ENCODE measurements at regions not wholly inside any gene's neighbourhood (a gene's known extent, or its start where the extent isn't known, plus 50 kb on each side); places are given as distances from the start of the nearest gene placed in this dataset.

DNA sequence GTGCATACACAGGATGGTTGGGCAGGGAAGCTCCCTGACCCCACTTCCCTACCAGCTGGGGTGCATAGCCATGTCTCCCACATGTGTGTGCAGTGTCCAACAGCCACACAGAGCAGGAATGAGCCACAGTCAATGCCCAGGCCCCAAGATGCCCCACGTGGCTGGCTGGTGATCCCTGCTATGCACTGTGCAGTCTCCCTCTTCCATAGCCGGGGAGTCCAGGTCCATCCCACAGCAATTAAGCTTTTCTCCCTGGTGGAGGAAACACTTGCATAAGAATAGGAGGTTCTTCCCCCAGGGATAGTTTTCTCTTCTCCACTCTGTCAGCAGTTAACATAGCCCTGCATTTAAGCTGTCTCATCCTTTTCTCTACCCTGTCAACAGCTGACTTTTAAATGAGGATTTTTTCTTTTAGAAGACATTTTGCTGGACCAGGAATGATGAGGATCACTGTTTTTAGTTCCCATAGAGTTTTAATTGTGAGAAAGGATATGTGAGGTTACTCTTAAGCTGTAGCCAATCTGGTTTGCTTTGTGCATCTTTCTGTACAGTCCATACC lies 396.5 kb upstream of the VWC2 start:
- 69 to 81% (median 72%) methylated on average over 2 of the region's 2 CpGs for WGBS, 4 donors
- no peak for ATAC-seq

DNA sequence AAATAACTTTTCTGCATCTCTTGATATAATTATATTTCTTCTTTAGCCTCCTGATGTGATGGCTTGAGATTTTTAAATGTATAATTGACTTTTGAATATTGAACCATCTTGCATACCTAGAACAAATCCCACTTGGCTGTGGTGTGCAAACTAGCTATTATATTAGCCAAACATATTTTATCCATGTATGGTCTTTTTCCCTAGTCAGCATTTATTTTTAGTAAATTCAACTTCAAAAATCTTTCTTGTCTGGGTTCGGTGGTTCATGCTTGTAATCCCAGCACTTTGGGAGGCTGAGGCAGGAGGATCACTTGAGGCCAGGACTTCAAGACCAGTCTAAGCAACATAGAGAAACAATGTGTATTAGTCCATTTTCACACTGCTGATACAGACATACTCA lies 386.6 kb upstream of the VWC2 start:
- peaks cover 0 to 7% (median 0%) of the 10 kb centered on the region in 12 donors for H3K9me3 ChIP-seq
- ATAC-seq (no peak), DNase-seq (no peak)
- no peaks in the 10 kb centered on the region for H3K36me3 ChIP-seq
- 80 to 92% (median 83%) methylated on average over 1 of the region's 1 CpG for WGBS, 4 donors
- H3K4me1 ChIP-seq: no peaks in the 10 kb centered on the region
- no peak for TF ChIP-seq POLR2A (IDR thresholded peaks at IDR 0.05)
- TF ChIP-seq, protein P1, sequence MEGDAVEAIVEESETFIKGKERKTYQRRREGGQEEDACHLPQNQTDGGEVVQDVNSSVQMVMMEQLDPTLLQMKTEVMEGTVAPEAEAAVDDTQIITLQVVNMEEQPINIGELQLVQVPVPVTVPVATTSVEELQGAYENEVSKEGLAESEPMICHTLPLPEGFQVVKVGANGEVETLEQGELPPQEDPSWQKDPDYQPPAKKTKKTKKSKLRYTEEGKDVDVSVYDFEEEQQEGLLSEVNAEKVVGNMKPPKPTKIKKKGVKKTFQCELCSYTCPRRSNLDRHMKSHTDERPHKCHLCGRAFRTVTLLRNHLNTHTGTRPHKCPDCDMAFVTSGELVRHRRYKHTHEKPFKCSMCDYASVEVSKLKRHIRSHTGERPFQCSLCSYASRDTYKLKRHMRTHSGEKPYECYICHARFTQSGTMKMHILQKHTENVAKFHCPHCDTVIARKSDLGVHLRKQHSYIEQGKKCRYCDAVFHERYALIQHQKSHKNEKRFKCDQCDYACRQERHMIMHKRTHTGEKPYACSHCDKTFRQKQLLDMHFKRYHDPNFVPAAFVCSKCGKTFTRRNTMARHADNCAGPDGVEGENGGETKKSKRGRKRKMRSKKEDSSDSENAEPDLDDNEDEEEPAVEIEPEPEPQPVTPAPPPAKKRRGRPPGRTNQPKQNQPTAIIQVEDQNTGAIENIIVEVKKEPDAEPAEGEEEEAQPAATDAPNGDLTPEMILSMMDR (IDR thresholded peaks at IDR 0.05): no peak
- intact Hi-C loops (cut with DNase I): no loop called here
- no peak overlapping the region for H3K4me3 ChIP-seq
- H3K27me3 ChIP-seq: no peaks in the 10 kb centered on the region
- H3K27ac ChIP-seq: no peak overlapping the region

More for the DNA sequence above, 396.5 kb upstream of the VWC2 start:
- TF ChIP-seq, protein P1 (IDR thresholded peaks at IDR 0.05): no peak
- TF ChIP-seq POLR2A (IDR thresholded peaks at IDR 0.05): no peak
- H3K27ac ChIP-seq: no peak overlapping the region
- no peak for DNase-seq
- H3K27me3 ChIP-seq: no peaks in the 10 kb centered on the region
- peaks cover 0 to 36% (median 8%) of the 10 kb centered on the region in 12 donors for H3K9me3 ChIP-seq
- no peaks in the 10 kb centered on the region for H3K4me1 ChIP-seq
- H3K36me3 ChIP-seq: no peaks in the 10 kb centered on the region
- H3K4me3 ChIP-seq: no peak overlapping the region
- intact Hi-C loops (cut with DNase I): no loop called here

DNA sequence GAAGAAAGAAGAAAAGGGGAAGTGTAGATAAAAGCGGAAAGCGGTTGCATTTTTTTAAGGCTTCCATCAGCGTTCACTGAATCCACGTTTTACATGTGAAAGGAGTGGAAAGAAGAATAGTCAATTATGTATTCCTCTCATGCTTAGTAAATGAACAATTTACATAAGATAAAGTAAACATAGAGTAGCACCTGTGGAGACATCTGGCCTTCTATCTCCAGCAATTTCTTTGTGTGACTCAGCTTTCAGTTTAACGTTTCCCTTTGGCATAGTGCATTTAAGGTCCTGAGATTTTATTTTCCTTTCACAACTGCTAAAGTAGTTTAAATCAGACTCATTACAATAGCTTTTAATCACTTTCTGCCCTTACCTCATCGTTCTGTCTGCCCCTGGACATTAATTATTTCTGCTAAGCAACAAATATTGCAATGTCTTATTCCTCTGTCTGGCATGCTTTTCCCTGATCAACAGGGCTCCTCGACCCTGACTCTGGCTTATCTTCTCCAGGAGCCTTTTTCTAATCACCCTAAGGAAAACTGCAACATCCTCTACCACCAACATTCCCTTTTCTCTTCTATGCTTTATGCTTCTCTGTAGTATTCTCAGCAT lies 383.5 kb upstream of the VWC2 start:
- H3K9me3 ChIP-seq: peaks cover 0 to 2% (median 0%) of the 10 kb centered on the region in 12 donors
- H3K4me1 ChIP-seq: no peaks in the 10 kb centered on the region
- no peak overlapping the region for H3K27ac ChIP-seq
- TF ChIP-seq POLR2A (IDR thresholded peaks at IDR 0.05): no peak
- TF ChIP-seq, protein P1 (IDR thresholded peaks at IDR 0.05): no peak
- no peak for DNase-seq
- no peak for ATAC-seq
- no peak overlapping the region for H3K4me3 ChIP-seq
- WGBS, 4 donors: 64 to 70% (median 69%) methylated on average over 7 of the region's 7 CpGs
- H3K36me3 ChIP-seq: no peaks in the 10 kb centered on the region
- intact Hi-C loops (cut with DNase I): loop anchor here in 1 of 10 donors (10.0 kb wide), 1 partner anchor 45 kb away; no protein-coding TSS in a partner anchor
- H3K27me3 ChIP-seq: no peaks in the 10 kb centered on the region

DNA sequence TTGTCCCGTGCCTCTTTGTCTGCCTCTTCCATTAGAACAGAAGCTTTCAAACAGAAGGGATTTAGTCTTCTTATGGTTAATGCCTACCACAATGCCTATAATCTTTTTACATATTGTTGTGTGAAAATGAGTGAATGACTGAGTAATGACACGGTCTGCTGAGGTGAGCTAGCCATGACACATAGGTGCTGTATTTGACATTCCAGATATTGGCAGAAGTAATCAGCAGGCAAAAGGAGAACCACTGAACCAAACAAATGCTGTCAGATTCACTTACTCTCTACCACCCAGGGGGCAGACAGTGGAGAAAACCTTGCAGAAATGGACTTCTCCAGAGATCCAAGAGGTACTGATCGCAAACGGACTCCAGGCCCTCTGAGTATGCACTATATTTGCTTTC lies 377.2 kb upstream of the VWC2 start:
- WGBS, 4 donors: 76 to 88% (median 86%) methylated on average over 4 of the region's 4 CpGs
- H3K27me3 ChIP-seq: no peaks in the 10 kb centered on the region
- ATAC-seq (no peak), DNase-seq (no peak)
- no peaks in the 10 kb centered on the region for H3K9me3 ChIP-seq
- intact Hi-C loops (cut with DNase I): loop anchor here in 1 of 10 donors (10.0 kb wide), 1 partner anchor 51 kb away; no protein-coding TSS in a partner anchor
- H3K4me3 ChIP-seq: no peak overlapping the region
- TF ChIP-seq POLR2A (IDR thresholded peaks at IDR 0.05): no peak
- H3K27ac ChIP-seq: no peak overlapping the region
- no peaks in the 10 kb centered on the region for H3K4me1 ChIP-seq
- no peaks in the 10 kb centered on the region for H3K36me3 ChIP-seq

All from heart left ventricle (tissue), 16 donors.